ENCODE measurements at regions not wholly inside any gene's neighbourhood (a gene's known extent, or its start where the extent isn't known, plus 50 kb on each side); places are given as distances from the start of the nearest gene placed in this dataset.
"Not testable (repeated sequence)": the region's sequence is repeated elsewhere in the genome, so short reads cannot be mapped to it uniquely, and the experiment has no call there.

- not testable (repeated sequence) for DNase-seq (ENCODE audit: low read depth)
Measured at GRCh38 chr20:25864963-25865714, 168.5 kb upstream of the ZNF337 start.

- DNase-seq (ENCODE audit: low read depth), result no peak
Measured at GRCh38 chr20:25864326-25864962, 167.8 kb upstream of the ZNF337 start.

GRCh38 chr20:25863536-25864325 is 167.1 kb upstream of the ZNF337 start:
- DNase-seq (ENCODE audit: low read depth), result no peak

- peak; percentile 39 for DNase-seq (ENCODE audit: low read depth)
Measured at GRCh38 chr20:25862967-25863530, 166.4 kb upstream of the ZNF337 start.

GRCh38 chr20:25860531-25861150 is 164.0 kb upstream of the ZNF337 start:
- DNase-seq (ENCODE audit: low read depth), result no peak

- peak; percentile 23 for DNase-seq (ENCODE audit: low read depth)
Measured at GRCh38 chr20:25859649-25860530, 163.2 kb upstream of the ZNF337 start.

- DNase-seq (ENCODE audit: low read depth), result no peak
Measured at GRCh38 chr20:25858495-25859425, 162.1 kb upstream of the ZNF337 start.

- not testable (repeated sequence) for DNase-seq (ENCODE audit: low read depth)
Measured at GRCh38 chr20:25857091-25857788, 160.6 kb upstream of the ZNF337 start.

- no peak for DNase-seq (ENCODE audit: low read depth)
Measured at GRCh38 chr20:25856256-25856884, 159.7 kb upstream of the ZNF337 start.

GRCh38 chr20:25855451-25856156 is 159.0 kb upstream of the ZNF337 start:
- DNase-seq (ENCODE audit: low read depth), result not testable (repeated sequence)

GRCh38 chr20:25854666-25855065 is 158.0 kb upstream of the ZNF337 start:
- DNase-seq (ENCODE audit: low read depth), result not testable (repeated sequence)

GRCh38 chr20:25853718-25854388 is 157.2 kb upstream of the ZNF337 start:
- peak; percentile 35 for DNase-seq (ENCODE audit: low read depth)

- DNase-seq (ENCODE audit: low read depth), result not testable (repeated sequence)
Measured at GRCh38 chr20:25852968-25853717, 156.5 kb upstream of the ZNF337 start.

GRCh38 chr20:25850133-25850532 is 153.5 kb upstream of the ZNF337 start:
- DNase-seq (ENCODE audit: low read depth), result not testable (repeated sequence)

GRCh38 chr20:25848222-25848621 is 151.6 kb upstream of the ZNF337 start:
- DNase-seq (ENCODE audit: low read depth), result no peak

GRCh38 chr20:25844640-25845039 is 148.0 kb upstream of the ZNF337 start:
- not testable (repeated sequence) for DNase-seq (ENCODE audit: low read depth)

- DNase-seq (ENCODE audit: low read depth), result not testable (repeated sequence)
Measured at GRCh38 chr20:25813511-25813910, 116.9 kb upstream of the ZNF337 start.

Measured in T-helper 22 cell (primary cell).